Heart left ventricle (tissue), 16 donors: ENCODE measurements at regions not wholly inside any gene's neighbourhood (a gene's known extent, or its start where the extent isn't known, plus 50 kb on each side); places are given as distances from the start of the nearest gene placed in this dataset.
A peak's percentile ranks its signal among the peaks of the same experiment; 100 is the strongest.

ENCODE experiments used
- ATAC-seq, 4 donors: fragments of 200-7000 bp; cut with Tn5 transposase; one replicate each; pipeline ENCODE4 v1.9.1; 2020 to 2022; ENCODE audit warnings: moderate library complexity in 4 of 4, mild to moderate bottlenecking in 3 of 4, moderate number of reproducible peaks in 1 of 4
- DNase-seq, 5 donors: peaks; one replicate each; pipeline ENCODE4 v3.0.0-alpha.2; 2020
- H3K27ac ChIP-seq, 12 donors: fragments of 200-600 bp; sonication (generic) in 4 of 12; one replicate each; pipeline versions ENCODE4 v1.5.0 to v1.8.0; 2016 to 2022; ENCODE audit warnings: mild to moderate bottlenecking in 2 of 12
- H3K27me3 ChIP-seq, 9 donors: fragments of 200-600 bp; sonication (generic) in 2 of 9; one replicate each; pipeline versions ENCODE4 v1.5.1 to v1.8.0; 2016 to 2022; ENCODE audit warnings: mild to moderate bottlenecking in 3 of 9
- H3K36me3 ChIP-seq, 9 donors: fragments of 200-600 bp; sonication (generic) in 2 of 9; one replicate each; pipeline versions ENCODE4 v1.5.0 to v1.8.0; 2018 to 2022; ENCODE audit warnings: mild to moderate bottlenecking in 2 of 9
- H3K4me1 ChIP-seq, 12 donors: fragments of 200-600 bp; sonication (generic) in 4 of 12; one replicate each; pipeline versions ENCODE4 v1.5.0 to v1.8.0; 2016 to 2022; ENCODE audit warnings: mild to moderate bottlenecking in 3 of 12
- H3K4me3 ChIP-seq, 12 donors: fragments of 200-600 bp; sonication (generic) in 4 of 12; one replicate each; pipeline versions ENCODE4 v1.5.0 to v1.8.0; 2017 to 2022; ENCODE audit warnings: mild to moderate bottlenecking in 9 of 12, moderate library complexity in 4 of 12
- H3K9me3 ChIP-seq, 12 donors: fragments of 200-600 bp; sonication (generic) in 4 of 12; one replicate each; pipeline versions ENCODE4 v1.5.0 to v1.8.0; 2016 to 2022; ENCODE audit warnings: mild to moderate bottlenecking in 1 of 12
- CTCF ChIP-seq, 12 donors: fragments of 200-600 bp; sonication (generic) in 4 of 12; IDR thresholded peaks; one replicate each; pipeline versions ENCODE4 v1.5.0 to v1.8.0; 2018 to 2022; ENCODE audit warnings: antibody characterized with exemption in 12 of 12, mild to moderate bottlenecking in 5 of 12
- POLR2A ChIP-seq, 2 donors: fragments of 450-650 bp; IDR thresholded peaks; one replicate each; pipeline ENCODE4 v1.6.1; 2017; ENCODE audit warnings: antibody characterized with exemption in 2 of 2, mild to moderate bottlenecking in 2 of 2, moderate library complexity in 2 of 2
- WGBS, 4 donors: extraction: QIAGEN DNeasy Blood & Tissue Kit in 2 of 4; methylation state at CpG; one replicate each; pipeline versions ENCODE4 v1.1.5 to v1.1.7; 2013 to 2018; 5-methylcytosine and 5-hydroxymethylcytosine counted together
- intact Hi-C, 10 donors: fragments of 100-400 bp; cut with DNase I; formaldehyde crosslinking; loops; one replicate each; pipeline versions ENCODE4 v1.11.1 to v1.14.2; 2022
- donor health status: ischemic (EF 13 %, LVEDD 7.1; RV severe dilation, severe dysfunction).
- donor health status: healthy with polysubstance abuse.
- donor health status: DM: no; HTN: yes; CAD: no.
- donor health status: DM: no; HTN: no; CAD: no.
- donor health status: ischemic (EF 25% LVEDD 6.9; RV normal size, moderate dysfunction).
- donor health status: ischemic (EF 25% LVEDD 5.7; RV mildly dilated, moderate dysfunction).
- donor health status: healthy.
- donor health status: DM: yes; HTN: yes; CAD: no.
- donor health status: ischemic (EF 35%, LVEDD 5.7; RV mildly dilated, moderate dysfunction).
- donor health status: nonischemic (EF 11% LVEDD 7.7; RV severe dilation, severe dysfunction).
- donor health status: DM: yes; HTN: yes; CAD: no.
- donor health status: PGD.
- donor health status: ischemic (EF 29% LVEDD 5.4; RV normal size, mild dysfunction).
- donor health status: nonischemic (EF 23%, LVEDD 6.1; RV moderate dilation, normal function).

DNA sequence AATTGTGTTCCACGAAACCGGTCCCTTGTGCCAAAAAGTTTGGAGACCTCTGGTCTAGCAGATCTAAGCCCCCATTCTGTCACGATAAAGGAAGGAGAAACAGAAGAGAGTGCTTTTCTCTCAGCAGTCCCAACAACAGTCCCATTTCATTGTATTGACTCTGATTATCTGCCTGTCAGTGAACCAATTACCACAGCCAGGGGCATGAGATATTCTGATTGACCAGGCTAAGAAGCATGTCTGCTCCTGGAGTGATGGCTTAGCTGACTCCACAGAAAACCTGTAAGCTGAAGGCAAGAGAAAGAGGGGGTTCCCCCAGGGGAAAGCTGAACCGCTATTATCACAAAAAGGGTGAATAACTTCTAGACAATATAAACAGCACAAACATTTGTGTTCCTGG, 765.4 kb downstream of the SORCS1 start:
- no peak for TF ChIP-seq CTCF (IDR thresholded peaks at IDR 0.05)
- TF ChIP-seq POLR2A (IDR thresholded peaks at IDR 0.05) = no peak
- intact Hi-C loops = no loop called here
- no peak for DNase-seq
- no peaks in the 10 kb centered on the region for H3K36me3 ChIP-seq
- ATAC-seq = no peak
- H3K9me3 ChIP-seq = no peaks in the 10 kb centered on the region
- no peak overlapping the region for H3K4me3 ChIP-seq
- H3K27ac ChIP-seq = no peak overlapping the region
- H3K27me3 ChIP-seq = no peaks in the 10 kb centered on the region
- 52 to 72% (median 67%) methylated on average over 4 of the region's 4 CpGs for WGBS, 4 donors
- H3K4me1 ChIP-seq = peaks cover 0 to 17% (median 0%) of the 10 kb centered on the region in 12 donors

GRCh38 chr10:106396192-106396591, 768.3 kb downstream of the SORCS1 start:
- H3K4me1 ChIP-seq = peaks cover 0 to 17% (median 0%) of the 10 kb centered on the region in 12 donors
- DNase-seq (no peak), ATAC-seq (peak in 2 of 4 donors; percentile 43 to 80)
- H3K9me3 ChIP-seq = no peaks in the 10 kb centered on the region
- no peaks in the 10 kb centered on the region for H3K36me3 ChIP-seq
- TF ChIP-seq CTCF (IDR thresholded peaks at IDR 0.05) = no peak
- TF ChIP-seq POLR2A (IDR thresholded peaks at IDR 0.05) = no peak
- no peak overlapping the region for H3K4me3 ChIP-seq
- WGBS, 4 donors = 26 to 35% (median 29%) methylated on average over 2 of the region's 2 CpGs
- H3K27me3 ChIP-seq = no peaks in the 10 kb centered on the region
- intact Hi-C loops = no loop called here
- H3K27ac ChIP-seq = no peak overlapping the region

DNA sequence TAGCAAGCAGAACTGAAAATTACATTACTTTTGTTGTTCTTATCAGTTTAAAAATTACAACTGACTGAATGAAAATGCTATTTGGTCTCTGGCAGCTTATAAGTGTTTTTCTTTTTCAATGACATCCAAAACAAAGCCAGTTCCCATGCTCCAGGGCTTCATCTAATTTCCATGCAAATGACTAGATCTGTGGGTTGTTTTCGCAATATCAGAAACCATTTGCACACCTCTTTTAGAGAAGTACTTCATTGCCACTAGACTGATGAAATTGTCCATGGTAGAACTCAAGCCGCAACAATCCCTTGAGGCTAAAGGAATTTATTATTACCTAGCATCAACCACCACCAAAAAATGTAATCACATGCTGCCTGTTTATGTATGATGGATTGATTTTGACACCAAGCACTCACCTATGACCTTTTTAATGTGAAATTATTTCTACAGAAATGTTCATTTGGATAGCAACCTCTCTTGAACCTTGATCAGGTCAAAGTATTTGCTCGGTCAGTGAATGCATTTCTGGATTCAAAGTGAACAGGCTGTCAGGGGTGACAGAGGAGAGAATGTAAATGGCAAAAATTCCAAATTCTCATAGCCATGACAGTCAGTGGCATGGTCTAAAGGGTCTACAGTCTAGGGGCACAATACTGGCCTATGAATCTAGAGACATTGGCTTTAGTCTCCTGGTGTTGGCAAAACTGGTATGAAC, 769.3 kb downstream of the SORCS1 start:
- WGBS, 4 donors = 58 to 74% (median 65%) methylated on average over 3 of the region's 3 CpGs
- intact Hi-C loops = no loop called here
- no peaks in the 10 kb centered on the region for H3K9me3 ChIP-seq
- no peaks in the 10 kb centered on the region for H3K27me3 ChIP-seq
- H3K36me3 ChIP-seq = no peaks in the 10 kb centered on the region
- ATAC-seq = no peak
- no peak for DNase-seq
- peaks cover 0 to 17% (median 0%) of the 10 kb centered on the region in 12 donors for H3K4me1 ChIP-seq
- TF ChIP-seq CTCF (IDR thresholded peaks at IDR 0.05) = no peak
- no peak for TF ChIP-seq POLR2A (IDR thresholded peaks at IDR 0.05)
- no peak overlapping the region for H3K27ac ChIP-seq
- H3K4me3 ChIP-seq = no peak overlapping the region

- H3K27ac ChIP-seq = no peak overlapping the region
- H3K4me3 ChIP-seq = no peak overlapping the region
- DNase-seq (peak in 2 of 5 donors; percentile 5 to 31), ATAC-seq (peak in 3 of 4 donors; percentile 26 to 34 (median 33))
- H3K9me3 ChIP-seq = no peaks in the 10 kb centered on the region
- intact Hi-C loops = no loop called here
- H3K27me3 ChIP-seq = no peaks in the 10 kb centered on the region
- H3K36me3 ChIP-seq = no peaks in the 10 kb centered on the region
- TF ChIP-seq POLR2A (IDR thresholded peaks at IDR 0.05) = no peak
- no peak for TF ChIP-seq CTCF (IDR thresholded peaks at IDR 0.05)
- peaks cover 0 to 17% (median 0%) of the 10 kb centered on the region in 12 donors for H3K4me1 ChIP-seq
- 55 to 73% (median 56%) methylated on average over 3 to 4 of the region's 4 CpGs for WGBS, 4 donors
Observed at GRCh38 chr10:106392778-106393177, 771.7 kb downstream of the SORCS1 start.
